BJ (cell line): ENCODE measurements at regions not wholly inside any gene's neighbourhood (a gene's known extent, or its start where the extent isn't known, plus 50 kb on each side); places are given as distances from the start of the nearest gene placed in this dataset.

Experiments
- CTCF ChIA-PET: fragments of 350-600 bp; formaldehyde crosslinking; extraction: SDS; loops from one replicate; lab custom pipeline; 2021; ENCODE audit warnings: antibody characterized with exemption, inconsistent platforms; lab: Yijun Ruan, JAX
- POLR2A ChIA-PET: fragments of 300-600 bp; sonication (Branson Sonifier 250); formaldehyde crosslinking; extraction: SDS; loops from one replicate; lab custom pipeline; 2021; ENCODE audit warnings: antibody characterized with exemption; lab: Charles Lee
- DNase-seq: peaks from one replicate; pipeline ENCODE4 v3.0.0-alpha.2; 2011; ENCODE audit warnings: low read depth
- H3K27me3 ChIP-seq: 2 replicates; pipeline ENCODE4 v1.6.0; 2011; ENCODE audit warnings: low read length; ENCODE audit not compliant: control insufficient read depth, insufficient read depth
- H3K36me3 ChIP-seq: 2 replicates; pipeline ENCODE4 v1.5.1; 2011; ENCODE audit warnings: low read length; ENCODE audit not compliant: control insufficient read depth, insufficient read depth
- H3K4me3 ChIP-seq: 2 replicates; pipeline ENCODE4 v1.5.1; 2011; ENCODE audit warnings: low read depth, mild to moderate bottlenecking, control low read depth, low read length
- CTCF ChIP-seq: IDR thresholded peaks from 2 replicates; pipeline ENCODE4 v1.5.1; 2011; ENCODE audit warnings: low read depth, mild to moderate bottlenecking, control low read depth, inconsistent platforms, low read length, moderate library complexity; ENCODE audit not compliant: insufficient read depth

DNA sequence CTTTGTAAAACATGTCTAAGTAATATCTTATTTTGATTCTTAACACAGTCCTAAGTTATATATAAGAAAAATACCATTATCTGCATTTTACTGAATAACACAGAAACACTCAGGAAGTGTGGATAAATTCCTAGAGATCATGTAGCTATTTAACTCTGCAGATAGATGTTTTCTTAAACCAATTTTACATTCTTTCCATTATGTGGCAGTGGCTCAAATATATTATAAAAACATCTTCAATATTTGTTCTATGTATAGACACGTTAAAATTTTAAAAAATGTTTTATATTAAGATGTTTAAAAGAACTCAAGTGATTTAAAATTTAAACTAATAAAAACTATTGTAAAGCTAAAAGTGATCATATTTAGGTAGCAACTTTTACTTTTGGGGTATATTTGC lies 683.8 kb downstream of the DIPK2A start:
- ChIA-PET POLR2A (no interaction called here), CTCF (no interaction called here)
- Histone ChIP-seq H3K27me3 (no peaks in the 10 kb centered on the region), H3K36me3 (no peaks in the 10 kb centered on the region), H3K4me3 (no peak overlapping the region)
- no peak for TF ChIP-seq CTCF
- DNase-seq: no peak

DNA sequence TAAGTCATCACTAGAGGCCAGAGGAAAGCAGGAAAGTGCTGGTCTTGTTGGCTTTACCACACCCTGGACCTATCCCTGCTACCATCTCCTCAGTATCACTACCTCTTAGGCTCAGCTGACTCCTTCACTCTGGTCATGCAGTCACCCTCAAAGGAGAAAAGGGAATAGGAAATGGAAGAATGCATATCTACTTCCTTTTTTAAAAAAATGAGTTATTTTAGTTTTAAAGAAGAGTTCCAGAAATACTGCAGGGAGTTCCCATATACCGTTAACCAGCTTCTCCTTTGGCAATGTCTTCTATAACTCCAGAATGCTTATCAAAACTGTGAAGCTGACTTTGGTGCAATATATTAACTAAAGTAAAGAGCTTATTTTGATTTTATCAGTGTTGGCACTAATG lies 688.6 kb downstream of the DIPK2A start:
- H3K27me3 ChIP-seq: no peaks in the 10 kb centered on the region
- H3K36me3 ChIP-seq: no peaks in the 10 kb centered on the region
- TF ChIP-seq CTCF: no peak
- no peak overlapping the region for H3K4me3 ChIP-seq
- DNase-seq: no peak
- ChIA-PET POLR2A (no interaction called here), CTCF (no interaction called here)

GRCh38 chr3:144662729-144663128 lies 691.1 kb downstream of the DIPK2A start:
- no peak for DNase-seq
- CTCF ChIA-PET: no interaction called here
- POLR2A ChIA-PET: no interaction called here
- H3K4me3 ChIP-seq: no peak overlapping the region
- no peak for TF ChIP-seq CTCF
- H3K36me3 ChIP-seq: no peaks in the 10 kb centered on the region
- H3K27me3 ChIP-seq: no peaks in the 10 kb centered on the region

DNA sequence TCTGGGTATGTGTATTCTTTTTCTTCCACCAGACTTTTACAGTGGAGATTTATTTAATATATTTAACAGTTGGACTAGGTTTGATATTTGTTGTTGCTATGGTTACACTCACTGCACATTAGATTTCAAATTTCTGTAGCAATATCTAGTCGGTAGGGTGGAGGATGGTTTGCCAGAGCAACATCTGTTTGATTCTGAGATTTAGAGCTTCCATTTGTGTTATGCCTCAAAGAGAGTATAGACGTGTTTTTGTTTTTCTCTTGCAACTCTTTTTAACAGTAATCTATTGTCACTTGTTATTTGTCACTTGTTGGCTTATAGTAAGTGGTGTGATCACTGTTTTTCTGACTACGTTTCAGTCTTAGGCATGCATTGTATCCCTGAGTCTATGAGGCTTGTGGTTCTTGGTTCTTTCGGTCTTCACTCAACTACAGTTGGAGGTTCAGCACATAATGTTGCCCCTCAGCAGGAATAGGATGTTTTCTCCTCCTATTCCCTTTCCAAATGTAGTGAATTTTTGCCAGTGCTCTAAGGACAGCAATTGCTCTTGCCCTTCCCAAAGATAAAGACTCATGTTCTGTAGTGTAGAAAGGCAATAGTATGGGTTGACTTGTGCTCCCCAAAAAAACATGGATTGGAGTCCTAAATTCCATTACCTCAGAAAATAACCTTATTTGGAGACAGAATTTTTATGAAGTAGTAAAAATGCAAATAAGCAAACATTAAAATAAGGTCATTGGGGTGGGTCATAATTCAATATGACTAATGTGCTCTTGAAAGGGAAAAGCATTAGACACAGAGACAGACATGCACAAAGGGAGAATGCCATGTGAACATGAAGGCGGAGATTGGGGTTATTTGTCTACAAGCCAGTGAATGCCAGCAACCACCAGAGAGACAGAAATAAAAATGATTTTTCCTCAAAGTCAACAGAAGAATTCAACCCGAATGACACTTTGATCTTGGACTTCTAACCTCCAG lies 692.1 kb downstream of the DIPK2A start:
- no peak overlapping the region for H3K4me3 ChIP-seq
- ChIA-PET CTCF (no interaction called here), POLR2A (no interaction called here)
- DNase-seq: no peak
- H3K36me3 ChIP-seq: no peaks in the 10 kb centered on the region
- no peak for TF ChIP-seq CTCF
- H3K27me3 ChIP-seq: no peaks in the 10 kb centered on the region

DNA sequence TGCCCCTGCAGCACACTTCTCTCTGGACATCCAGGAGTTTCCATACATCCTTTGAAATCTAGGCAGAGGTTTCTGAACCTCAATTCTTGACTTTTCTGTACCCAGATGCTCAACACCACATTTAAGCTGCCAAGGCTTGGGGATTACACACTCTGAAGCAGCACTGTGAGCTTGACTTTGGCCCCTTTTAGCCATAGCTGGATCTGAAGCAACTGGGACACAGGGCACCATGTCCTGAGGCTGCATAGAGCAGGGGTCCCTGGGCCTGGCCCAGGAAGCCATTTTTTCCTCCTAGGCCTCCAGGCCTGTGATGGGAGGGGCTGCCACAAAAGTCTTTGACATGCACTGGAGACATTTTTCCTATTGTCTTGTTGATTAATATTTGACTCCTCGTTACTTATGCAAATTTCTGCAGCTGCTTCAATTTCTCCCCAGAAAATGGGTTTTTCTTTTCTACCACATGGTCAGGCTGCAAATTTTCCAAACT lies 694.0 kb downstream of the DIPK2A start:
- no peaks in the 10 kb centered on the region for H3K27me3 ChIP-seq
- no peaks in the 10 kb centered on the region for H3K36me3 ChIP-seq
- POLR2A ChIA-PET: no interaction called here
- CTCF ChIA-PET: no interaction called here
- H3K4me3 ChIP-seq: no peak overlapping the region
- DNase-seq: no peak
- TF ChIP-seq CTCF: no peak
